H1 (cell line): ENCODE measurements at regions not wholly inside any gene's neighbourhood (a gene's known extent, or its start where the extent isn't known, plus 50 kb on each side); places are given as distances from the start of the nearest gene placed in this dataset.

Experiments
- CTCF ChIA-PET: fragments of 300-600 bp; sonication (Branson Sonifier 250); formaldehyde crosslinking; loops from one replicate; lab custom pipeline; 2021; ENCODE audit not compliant: partially characterized antibody; lab: Charles Lee
- POLR2A ChIA-PET: fragments of 300-600 bp; sonication (Branson Sonifier 250); formaldehyde crosslinking; loops from one replicate; lab custom pipeline; 2021; ENCODE audit warnings: inconsistent platforms; ENCODE audit not compliant: partially characterized antibody; lab: Charles Lee
- DNase-seq, 2 experiments: peaks; one replicate each; pipeline versions ENCODE4 v3.0.0 to v3.0.0-alpha.2; 2010 to 2022; ENCODE audit warnings: low spot score in 2 of 2, low read depth in 1 of 2, mixed read lengths in 1 of 2
- FAIRE-seq: peaks from 2 replicates; lab custom pipeline; 2011; peaks lifted over from hg19 to GRCh38; lab: Jason Lieb, UNC
- H2AFZ ChIP-seq: 2 replicates; pipeline ENCODE4 v1.8.1; 2012; ENCODE audit warnings: low read length, inconsistent platforms
- H2AK5ac ChIP-seq: 2 replicates; pipeline ENCODE4 v1.6.1; 2013; ENCODE audit warnings: low read depth, low read length
- H2BK120ac ChIP-seq: replicated peaks from 2 replicates; pipeline ENCODE3; 2013; ENCODE audit warnings: low read depth, low read length, inconsistent platforms
- H2BK12ac ChIP-seq: 2 replicates; pipeline ENCODE4 v1.6.1; 2013; ENCODE audit warnings: low read depth, low read length
- H2BK15ac ChIP-seq: 2 replicates; pipeline ENCODE4 v1.6.1; 2013; ENCODE audit warnings: low read length
- H2BK20ac ChIP-seq: 2 replicates; pipeline ENCODE4 v1.6.1; 2013; ENCODE audit warnings: low read length
- H2BK5ac ChIP-seq: 2 replicates; pipeline ENCODE4 v1.6.1; 2013; ENCODE audit warnings: low read depth, low read length
- H3K14ac ChIP-seq: 2 replicates; pipeline ENCODE4 v1.6.1; 2013; ENCODE audit warnings: inconsistent platforms; ENCODE audit not compliant: insufficient read length
- H3K18ac ChIP-seq: 2 replicates; pipeline ENCODE4 v1.6.1; 2013; ENCODE audit warnings: low read length; ENCODE audit errors: extremely low read depth
- H3K23ac ChIP-seq: 2 replicates; pipeline ENCODE4 v1.6.1; 2013; ENCODE audit warnings: inconsistent platforms; ENCODE audit not compliant: insufficient read length
- H3K23me2 ChIP-seq: 2 replicates; pipeline ENCODE4 v1.6.1; 2013; ENCODE audit warnings: low read depth, low read length
- H3K27ac ChIP-seq: 2 replicates; pipeline ENCODE4 v1.6.1; 2011; ENCODE audit warnings: low read depth, low read length, inconsistent platforms
- H3K27me3 ChIP-seq, 4 experiments: replicated peaks in 1 of 4; 1 replicate in 1 of 4; 2 replicates in 3 of 4; pipeline versions ENCODE4 v1.6.1 to v1.8.1; 2011 to 2013; ENCODE audit warnings: low read length in 3 of 4, mild to moderate bottlenecking in 3 of 4, inconsistent platforms in 2 of 4, mixed read lengths in 2 of 4, moderate library complexity in 1 of 4; ENCODE audit not compliant: control insufficient read depth in 3 of 4, insufficient read depth in 3 of 4; ENCODE audit errors: extremely low read depth in 1 of 4
- H3K36me3 ChIP-seq, 4 experiments: 2 replicates each; pipeline versions ENCODE4 v1.6.1 to v1.8.1; 2011 to 2013; ENCODE audit warnings: mild to moderate bottlenecking in 4 of 4, low read length in 3 of 4, moderate library complexity in 2 of 4, control low read depth in 1 of 4, inconsistent platforms in 1 of 4; ENCODE audit not compliant: insufficient read depth in 4 of 4, control insufficient read depth in 2 of 4
- H3K4ac ChIP-seq: replicated peaks from 2 replicates; pipeline ENCODE3; 2013; ENCODE audit warnings: low read length, low read depth, mixed read lengths, inconsistent platforms; ENCODE audit not compliant: insufficient read length
- H3K4me1 ChIP-seq, 4 experiments: replicated peaks in 1 of 4; 1 replicate in 1 of 4; 2 replicates in 3 of 4; pipeline versions ENCODE4 v1.6.1 to v1.8.1; 2011 to 2013; ENCODE audit warnings: low read length in 3 of 4, inconsistent platforms in 2 of 4, mixed read lengths in 1 of 4; ENCODE audit not compliant: insufficient read depth in 4 of 4, control insufficient read depth in 3 of 4
- H3K4me2 ChIP-seq, 2 experiments: 2 replicates each; pipeline versions ENCODE4 v1.6.1 to v1.8.1; 2011 to 2013; ENCODE audit warnings: low read depth in 2 of 2, low read length in 2 of 2, control low read depth in 1 of 2, inconsistent platforms in 1 of 2, mild to moderate bottlenecking in 1 of 2; ENCODE audit not compliant: insufficient read depth in 1 of 2
- H3K4me3 ChIP-seq, 4 experiments: fragments of 200-600, 300-600 bp in 1 of 4; sonication (generic), shearing (Covaris generic), sonication (Bioruptor Twin) in 1 of 4; 2 replicates each; pipeline versions ENCODE4 v1.5.1 to v1.8.1; 2011 to 2016; ENCODE audit warnings: low read length in 4 of 4, low read depth in 3 of 4, control low read depth in 2 of 4, inconsistent platforms in 2 of 4, mild to moderate bottlenecking in 2 of 4, mixed read lengths in 1 of 4, moderate library complexity in 1 of 4; ENCODE audit not compliant: insufficient read depth in 2 of 4; ENCODE audit errors: extremely low read depth in 1 of 4
- H3K56ac ChIP-seq: replicated peaks from 2 replicates; pipeline ENCODE3; 2013; ENCODE audit warnings: low read depth, mild to moderate bottlenecking, mixed read lengths, low read length, inconsistent platforms; ENCODE audit not compliant: insufficient read length
- H3K79me1 ChIP-seq: 2 replicates; pipeline ENCODE4 v1.6.1; 2013; ENCODE audit warnings: low read depth, low read length, control low read depth
- H3K79me2 ChIP-seq, 2 experiments: 2 replicates each; pipeline versions ENCODE4 v1.6.1 to v1.8.1; 2012 to 2013; ENCODE audit warnings: low read length in 2 of 2, mild to moderate bottlenecking in 2 of 2, inconsistent platforms in 1 of 2; ENCODE audit not compliant: insufficient read depth in 2 of 2, control insufficient read depth in 1 of 2
- H3K9ac ChIP-seq, 4 experiments: replicated peaks in 1 of 4; 1 replicate in 1 of 4; 2 replicates in 3 of 4; pipeline versions ENCODE4 v1.6.1 to v1.8.1; 2011 to 2013; ENCODE audit warnings: low read depth in 3 of 4, low read length in 3 of 4, control low read depth in 2 of 4, mild to moderate bottlenecking in 2 of 4, moderate library complexity in 2 of 4, inconsistent platforms in 1 of 4; ENCODE audit errors: extremely low read depth in 1 of 4
- H3K9me3 ChIP-seq, 2 experiments: 2 replicates each; pipeline versions ENCODE4 v1.6.1 to v1.8.1; 2012 to 2013; ENCODE audit warnings: mild to moderate bottlenecking in 2 of 2, moderate library complexity in 2 of 2, control low read depth in 1 of 2, inconsistent platforms in 1 of 2, low read depth in 1 of 2, low read length in 1 of 2, mixed read lengths in 1 of 2; ENCODE audit not compliant: insufficient read depth in 2 of 2
- H4K20me1 ChIP-seq, 2 experiments: replicated peaks in 1 of 2; 2 replicates each; pipeline versions ENCODE3 to v1.8.1; 2011 to 2013; ENCODE audit warnings: inconsistent platforms in 2 of 2, low read length in 2 of 2, mild to moderate bottlenecking in 1 of 2; ENCODE audit not compliant: insufficient read depth in 2 of 2, control insufficient read depth in 1 of 2
- H4K5ac ChIP-seq: 2 replicates; pipeline ENCODE4 v1.6.1; 2013; ENCODE audit warnings: low read length, low read depth, mixed read lengths, inconsistent platforms; ENCODE audit not compliant: insufficient read length
- H4K8ac ChIP-seq: 2 replicates; pipeline ENCODE4 v1.8.0; 2013; ENCODE audit warnings: mild to moderate bottlenecking, moderate library complexity, low read length, inconsistent platforms; ENCODE audit not compliant: insufficient read depth; ENCODE audit errors: extremely low read depth
- H4K91ac ChIP-seq: replicated peaks from 2 replicates; pipeline ENCODE3; 2013; ENCODE audit warnings: low read length, mixed read lengths, inconsistent platforms; ENCODE audit not compliant: insufficient read length
- BCL11A ChIP-seq, 2 experiments: IDR thresholded peaks; one replicate each; pipeline ENCODE4 v1.6.1; 2011; ENCODE audit warnings: low read depth in 2 of 2, low read length in 2 of 2, mild to moderate bottlenecking in 2 of 2
- CTBP2 ChIP-seq: IDR thresholded peaks from 2 replicates; pipeline ENCODE4 v1.7.0; 2011; ENCODE audit warnings: borderline replicate concordance, mild to moderate bottlenecking, moderate library complexity, mixed read lengths, low read length; ENCODE audit not compliant: insufficient read depth, insufficient read length
- KDM5A ChIP-seq: fragments of 200-600 bp; IDR thresholded peaks from 2 replicates; pipeline ENCODE4 v1.7.1; 2012; ENCODE audit warnings: mild to moderate bottlenecking, low read length, inconsistent platforms, mixed read lengths
- WGBS, 2 experiments: shearing (Covaris generic) in 1 of 2; methylation state at CpG; one replicate each; pipeline versions ENCODE4 v1.1.6 to v1.1.7; 2013 to 2015; ENCODE audit warnings: low lambda C conversion rate in 2 of 2, mixed read lengths in 2 of 2, inconsistent platforms in 1 of 2, low coverage in 1 of 2, missing lambda C conversion rate in 1 of 2; ENCODE audit not compliant: insufficient replicate concordance in 2 of 2, insufficient coverage in 1 of 2, insufficient read length in 1 of 2; ENCODE audit errors: extremely low coverage in 1 of 2, missing lambda C conversion rate in 1 of 2; 5-methylcytosine and 5-hydroxymethylcytosine counted together

GRCh38 chr6:27775796-27776184, 136.4 kb downstream of the OR2B2 start:
- Histone ChIP-seq H3K9ac (no peak overlapping the region), H3K27ac (no peak overlapping the region), H3K14ac (no peak overlapping the region), H2AFZ (no peak overlapping the region), H3K4me3 (no peak overlapping the region), H3K9me3 (peaks cover 0 to 3% of the 10 kb centered on the region in 2 experiments; a peak in 1 of 4 replicates), H3K18ac (no peak overlapping the region), H3K23ac (no peak overlapping the region), H4K91ac (no peak overlapping the region), H2BK20ac (no peak overlapping the region), H2AK5ac (no peak overlapping the region), H3K27me3 (peaks cover 9 to 36% (median 32%) of the 10 kb centered on the region in 4 experiments), H3K4me2 (no peak overlapping the region), H3K56ac (no peak overlapping the region), H4K5ac (no peak overlapping the region), H4K8ac (no peak overlapping the region), H3K4me1 (peaks cover 6 to 13% (median 12%) of the 10 kb centered on the region in 4 experiments; a peak in 6 of 7 replicates), H3K36me3 (no peaks in the 10 kb centered on the region), H4K20me1 (no peaks in the 10 kb centered on the region), H3K79me1 (no peaks in the 10 kb centered on the region), H2BK12ac (no peak overlapping the region), H3K4ac (no peak overlapping the region), H3K79me2 (no peaks in the 10 kb centered on the region), H2BK5ac (no peak overlapping the region), H3K23me2 (peaks cover 3% of the 10 kb centered on the region; the same call in 1 of the 2 replicates), H2BK15ac (no peak overlapping the region), H2BK120ac (no peak overlapping the region)
- CTCF ChIA-PET: interaction anchor here (0.6 to 0.9 kb wide), 3 partner anchors 10 to 1454 kb away, joined by 3 to 4 read pairs (median 3); no protein-coding TSS in a partner anchor
- WGBS, 2 experiments: 87% methylated on average over 9 of the region's 9 CpGs; no CpG with 5 or more reads in 1 of the 2 experiments
- no peak for DNase-seq
- no peak for FAIRE-seq
- POLR2A ChIA-PET: interaction anchor here (1.3 to 1.6 kb wide), 2 partner anchors 13 to 118 kb away, joined by 3 to 4 read pairs; no protein-coding TSS in a partner anchor
- TF ChIP-seq CTBP2 (no peak), KDM5A (no peak), BCL11A (IDR thresholded peaks at IDR 0.05; ENCODE audit: low read depth in 2 of 2, low read length in 2 of 2) (no peak)
